ENCODE measurements at regions not wholly inside any gene's neighbourhood (a gene's known extent, or its start where the extent isn't known, plus 50 kb on each side); places are given as distances from the start of the nearest gene placed in this dataset.

DNA sequence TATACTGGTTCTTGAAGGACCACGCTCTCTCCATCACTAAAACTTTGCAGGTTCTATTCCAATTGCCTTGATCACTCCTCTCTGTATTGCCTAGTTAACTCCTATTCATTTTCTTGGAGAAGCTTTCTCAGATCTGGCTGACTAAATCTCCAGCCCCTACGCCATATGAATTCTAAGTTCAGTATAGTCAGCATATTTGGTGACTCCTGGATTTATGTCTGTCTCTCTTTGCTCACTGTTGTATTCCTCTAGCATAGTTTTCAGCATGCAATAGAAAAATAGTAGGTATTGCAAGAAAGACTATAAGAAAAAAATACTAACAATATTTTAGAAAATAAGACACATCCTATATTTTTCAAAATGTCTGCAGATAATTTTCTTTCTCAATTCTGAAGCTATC, 579.7 kb downstream of the CDH11 start:
- Histone ChIP-seq H3K4me1 (ENCODE audit: insufficient read depth, low read length) (no peaks in the 10 kb centered on the region), H3K4me3 (ENCODE audit: low read length in 2 of 2) (no peak overlapping the region), H3K36me3 (ENCODE audit: insufficient read depth, low read length) (no peaks in the 10 kb centered on the region), H3K27ac (ENCODE audit: low read depth, low read length) (no peak overlapping the region), H3K27me3 (ENCODE audit: insufficient read depth, low read length) (no peaks in the 10 kb centered on the region), H3K9me3 (ENCODE audit: control insufficient read depth in 1 of 2, low read length in 2 of 2) (no peaks in the 10 kb centered on the region)
- no peak for DNase-seq
- Mint-ChIP-seq H3K36me3 (no peaks in the 10 kb centered on the region), H3K9me3 (peaks cover 5 to 31% (median 23%) of the 10 kb centered on the region in 8 donors), H3K4me3 (no peak overlapping the region), H3K4me1 (no peaks in the 10 kb centered on the region), H3K27ac (no peak overlapping the region), H3K27me3 (no peaks in the 10 kb centered on the region)
- intact Hi-C loops (cut with micrococcal nuclease) = no loop called here
- POLR2A ChIA-PET (ENCODE audit: partially characterized antibody) = no interaction called here
- CTCF ChIA-PET (ENCODE audit: partially characterized antibody) = no interaction called here

DNA sequence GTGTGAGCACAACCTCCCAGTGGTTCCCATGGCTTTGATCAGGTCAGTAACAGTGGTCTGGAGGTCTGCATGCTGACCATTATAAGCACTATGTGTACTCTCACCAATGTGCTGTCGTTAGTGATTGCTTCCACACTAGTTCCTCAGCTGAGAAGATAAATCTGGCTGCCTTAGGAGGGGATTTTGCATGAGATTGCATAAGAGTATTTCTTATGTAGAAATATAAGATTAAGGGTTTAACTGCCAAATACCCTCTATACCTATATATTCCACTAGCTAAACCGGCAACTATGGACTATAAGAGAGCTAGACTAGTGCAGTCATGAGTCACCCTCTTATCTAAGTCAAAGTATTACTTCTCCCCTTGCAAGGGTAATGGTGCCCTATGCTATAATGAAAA, 580.2 kb downstream of the CDH11 start:
- Histone ChIP-seq H3K4me3 (ENCODE audit: low read length in 2 of 2) (no peak overlapping the region), H3K4me1 (ENCODE audit: insufficient read depth, low read length) (no peaks in the 10 kb centered on the region), H3K9me3 (ENCODE audit: control insufficient read depth in 1 of 2, low read length in 2 of 2) (no peaks in the 10 kb centered on the region), H3K36me3 (ENCODE audit: insufficient read depth, low read length) (no peaks in the 10 kb centered on the region), H3K27me3 (ENCODE audit: insufficient read depth, low read length) (no peaks in the 10 kb centered on the region), H3K27ac (ENCODE audit: low read depth, low read length) (no peak overlapping the region)
- Mint-ChIP-seq H3K4me3 (no peak overlapping the region), H3K36me3 (no peaks in the 10 kb centered on the region), H3K4me1 (no peaks in the 10 kb centered on the region), H3K27ac (no peak overlapping the region), H3K27me3 (no peaks in the 10 kb centered on the region), H3K9me3 (peaks cover 5 to 33% (median 22%) of the 10 kb centered on the region in 8 donors)
- intact Hi-C loops (cut with micrococcal nuclease) = no loop called here
- ChIA-PET CTCF (ENCODE audit: partially characterized antibody) (no interaction called here), POLR2A (ENCODE audit: partially characterized antibody) (no interaction called here)
- no peak for DNase-seq

DNA sequence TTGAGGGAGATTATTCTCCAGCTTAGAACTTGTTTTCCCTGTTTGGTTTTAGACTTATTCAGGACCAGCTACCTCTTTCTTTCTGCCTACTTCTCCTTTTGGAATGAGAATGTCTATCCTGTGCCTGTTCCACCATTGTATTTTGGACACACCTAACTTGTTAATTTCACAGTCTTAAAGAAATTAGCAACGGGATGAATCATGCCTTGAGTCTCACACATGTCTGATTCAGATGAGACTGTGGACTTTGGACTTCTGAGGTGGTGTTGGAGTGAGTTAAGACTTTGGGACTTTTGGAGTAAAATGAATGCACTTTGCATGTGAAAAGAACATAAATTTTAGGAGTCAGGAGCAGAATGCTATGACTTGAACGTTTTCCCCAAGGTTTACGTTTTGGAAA, 581.4 kb downstream of the CDH11 start:
- Mint-ChIP-seq H3K36me3 (no peaks in the 10 kb centered on the region), H3K27ac (no peak overlapping the region), H3K4me1 (no peaks in the 10 kb centered on the region), H3K27me3 (no peaks in the 10 kb centered on the region), H3K9me3 (peaks cover 4 to 35% (median 20%) of the 10 kb centered on the region in 8 donors), H3K4me3 (no peak overlapping the region)
- Histone ChIP-seq H3K27me3 (ENCODE audit: insufficient read depth, low read length) (no peaks in the 10 kb centered on the region), H3K4me1 (ENCODE audit: insufficient read depth, low read length) (no peaks in the 10 kb centered on the region), H3K36me3 (ENCODE audit: insufficient read depth, low read length) (no peaks in the 10 kb centered on the region), H3K4me3 (ENCODE audit: low read length in 2 of 2) (no peak overlapping the region), H3K27ac (ENCODE audit: low read depth, low read length) (no peak overlapping the region), H3K9me3 (ENCODE audit: control insufficient read depth in 1 of 2, low read length in 2 of 2) (no peaks in the 10 kb centered on the region)
- ChIA-PET CTCF (ENCODE audit: partially characterized antibody) (no interaction called here), POLR2A (ENCODE audit: partially characterized antibody) (no interaction called here)
- intact Hi-C loops (cut with micrococcal nuclease) = no loop called here
- no peak for DNase-seq

DNA sequence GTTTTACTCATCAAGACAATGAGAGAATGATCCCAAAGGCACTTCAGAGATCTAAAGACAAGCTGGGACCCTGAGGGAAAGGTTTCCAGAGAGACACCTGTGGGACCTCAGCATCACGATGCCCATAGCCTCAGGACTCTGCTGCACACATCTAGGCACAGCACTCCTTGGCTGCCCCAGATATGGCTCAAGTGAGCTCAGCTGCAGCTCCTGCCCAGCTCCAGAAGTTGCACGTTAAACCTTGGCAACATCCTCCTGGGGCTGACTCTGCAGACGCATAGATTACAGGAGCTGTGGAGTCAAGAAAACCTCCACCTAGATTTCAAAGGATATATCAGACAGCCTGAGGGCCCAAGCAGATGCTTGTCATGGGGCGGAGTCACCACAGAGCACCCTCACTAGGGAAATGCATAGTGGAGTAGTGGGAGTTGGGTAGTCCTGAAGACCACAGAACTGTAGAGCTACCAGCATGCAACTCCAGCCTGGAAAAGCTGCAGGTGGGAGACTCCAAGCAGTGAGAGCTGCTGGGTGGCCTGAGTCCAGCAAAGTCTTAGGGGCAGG, 582.0 kb downstream of the CDH11 start:
- H3K27me3 ChIP-seq (ENCODE audit: insufficient read depth, low read length) = no peaks in the 10 kb centered on the region
- intact Hi-C loops (cut with micrococcal nuclease) = no loop called here
- Mint-ChIP-seq H3K27me3 (no peaks in the 10 kb centered on the region), H3K27ac (no peak overlapping the region), H3K4me3 (no peak overlapping the region), H3K36me3 (no peaks in the 10 kb centered on the region), H3K4me1 (no peaks in the 10 kb centered on the region), H3K9me3 (peaks cover 4 to 37% (median 24%) of the 10 kb centered on the region in 8 donors)
- H3K4me3 ChIP-seq (ENCODE audit: low read length in 2 of 2) = no peak overlapping the region
- H3K27ac ChIP-seq (ENCODE audit: low read depth, low read length) = no peak overlapping the region
- H3K36me3 ChIP-seq (ENCODE audit: insufficient read depth, low read length) = no peaks in the 10 kb centered on the region
- CTCF ChIA-PET (ENCODE audit: partially characterized antibody) = no interaction called here
- no peaks in the 10 kb centered on the region for H3K9me3 ChIP-seq (ENCODE audit: control insufficient read depth in 1 of 2, low read length in 2 of 2)
- H3K4me1 ChIP-seq (ENCODE audit: insufficient read depth, low read length) = no peaks in the 10 kb centered on the region
- no peak for DNase-seq
- POLR2A ChIA-PET (ENCODE audit: partially characterized antibody) = no interaction called here

DNA sequence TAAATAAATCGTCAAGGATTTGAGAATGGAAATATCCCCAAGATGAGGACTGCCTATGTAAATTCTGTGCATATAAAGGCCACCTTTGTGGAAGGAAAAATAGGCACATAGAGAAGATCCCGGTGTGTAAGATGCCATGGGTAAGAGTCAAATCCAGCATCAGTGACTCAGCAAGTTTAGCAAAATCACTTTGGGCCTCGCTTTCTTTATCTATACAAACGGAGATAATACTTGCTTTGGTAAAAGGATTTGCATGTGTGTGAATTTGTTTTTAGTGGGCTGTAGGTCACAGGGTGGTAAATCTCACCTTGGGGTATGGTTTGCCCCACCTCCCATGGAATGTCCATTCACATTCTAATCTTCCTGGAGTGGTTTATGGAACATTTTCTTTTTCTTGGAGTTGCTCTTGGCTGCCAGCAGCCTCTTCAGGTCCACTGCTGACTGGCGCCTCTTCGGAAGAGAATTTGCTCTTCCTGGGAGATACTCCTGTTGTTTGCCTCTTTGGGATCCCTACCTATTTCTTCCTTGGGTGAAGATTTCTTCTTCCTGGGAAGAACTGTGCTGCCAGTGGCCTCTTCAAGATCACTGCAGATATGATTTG, 587.6 kb downstream of the CDH11 start:
- H3K36me3 Mint-ChIP-seq = no peaks in the 10 kb centered on the region
- intact Hi-C loops (cut with micrococcal nuclease) = no loop called here
- Histone ChIP-seq H3K4me3 (ENCODE audit: low read length in 2 of 2) (no peak overlapping the region), H3K9me3 (ENCODE audit: control insufficient read depth in 1 of 2, low read length in 2 of 2) (peaks cover 0 to 4% of the 10 kb centered on the region in 2 donors), H3K4me1 (ENCODE audit: insufficient read depth, low read length) (no peaks in the 10 kb centered on the region), H3K36me3 (ENCODE audit: insufficient read depth, low read length) (no peaks in the 10 kb centered on the region), H3K27me3 (ENCODE audit: insufficient read depth, low read length) (no peaks in the 10 kb centered on the region), H3K27ac (ENCODE audit: low read depth, low read length) (no peak overlapping the region)
- H3K4me3 Mint-ChIP-seq = no peak overlapping the region
- peaks cover 7 to 50% (median 32%) of the 10 kb centered on the region in 8 donors for H3K9me3 Mint-ChIP-seq
- H3K27me3 Mint-ChIP-seq = no peaks in the 10 kb centered on the region
- ChIA-PET CTCF (ENCODE audit: partially characterized antibody) (no interaction called here), POLR2A (ENCODE audit: partially characterized antibody) (no interaction called here)
- H3K27ac Mint-ChIP-seq = no peak overlapping the region
- DNase-seq = no peak
- no peaks in the 10 kb centered on the region for H3K4me1 Mint-ChIP-seq

DNA sequence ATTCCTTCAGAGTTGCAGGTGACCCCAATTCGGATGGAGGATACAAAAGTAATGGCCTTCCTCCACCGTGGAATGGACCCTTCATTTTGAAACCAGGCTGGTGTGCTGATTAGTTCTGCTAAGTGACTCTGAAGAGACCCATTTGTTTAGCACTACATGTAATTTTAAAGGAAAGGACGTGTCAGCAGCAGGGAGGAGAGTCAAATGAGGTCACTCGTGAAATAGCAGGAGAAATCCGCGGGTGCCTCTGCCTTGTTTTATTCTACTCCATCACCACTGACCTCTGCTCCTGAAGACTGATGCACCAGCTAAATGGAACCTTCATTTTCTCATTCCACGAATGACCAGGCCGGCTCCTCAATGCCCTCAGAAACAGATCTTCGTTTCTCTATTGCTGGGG, 589.2 kb downstream of the CDH11 start:
- Histone ChIP-seq H3K27ac (ENCODE audit: low read depth, low read length) (no peak overlapping the region), H3K9me3 (ENCODE audit: control insufficient read depth in 1 of 2, low read length in 2 of 2) (peaks cover 0 to 4% of the 10 kb centered on the region in 2 donors), H3K36me3 (ENCODE audit: insufficient read depth, low read length) (no peaks in the 10 kb centered on the region), H3K4me1 (ENCODE audit: insufficient read depth, low read length) (no peaks in the 10 kb centered on the region), H3K4me3 (ENCODE audit: low read length in 2 of 2) (no peak overlapping the region), H3K27me3 (ENCODE audit: insufficient read depth, low read length) (no peaks in the 10 kb centered on the region)
- Mint-ChIP-seq H3K9me3 (peaks cover 10 to 50% (median 29%) of the 10 kb centered on the region in 8 donors), H3K36me3 (no peaks in the 10 kb centered on the region), H3K4me1 (no peaks in the 10 kb centered on the region), H3K27ac (no peak overlapping the region), H3K27me3 (no peaks in the 10 kb centered on the region), H3K4me3 (no peak overlapping the region)
- no peak for DNase-seq
- CTCF ChIA-PET (ENCODE audit: partially characterized antibody) = no interaction called here
- POLR2A ChIA-PET (ENCODE audit: partially characterized antibody) = no interaction called here
- intact Hi-C loops (cut with micrococcal nuclease) = no loop called here

DNA sequence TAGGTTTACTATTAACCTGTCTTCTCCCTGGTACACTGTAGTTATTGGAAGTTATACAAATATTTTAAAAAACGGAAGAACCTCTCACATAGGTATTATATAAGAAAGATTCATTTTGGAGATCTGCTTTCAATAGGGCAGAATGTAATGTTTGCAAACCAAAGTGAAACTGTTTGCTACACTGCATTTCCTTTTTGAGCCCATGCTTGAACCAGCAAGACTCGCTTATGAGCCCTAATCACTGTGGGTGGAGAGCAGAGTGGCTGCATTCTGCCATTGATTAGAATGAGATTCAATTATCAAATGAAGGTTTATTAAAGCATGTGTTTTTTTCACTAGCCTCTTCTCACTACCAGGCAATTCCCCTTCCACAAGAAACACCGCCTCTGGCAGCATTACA, 589.7 kb downstream of the CDH11 start:
- H3K27ac Mint-ChIP-seq = no peak overlapping the region
- ChIA-PET CTCF (ENCODE audit: partially characterized antibody) (no interaction called here), POLR2A (ENCODE audit: partially characterized antibody) (no interaction called here)
- peaks cover 10 to 46% (median 30%) of the 10 kb centered on the region in 8 donors for H3K9me3 Mint-ChIP-seq
- no peaks in the 10 kb centered on the region for H3K4me1 Mint-ChIP-seq
- H3K27me3 ChIP-seq (ENCODE audit: insufficient read depth, low read length) = no peaks in the 10 kb centered on the region
- no peak overlapping the region for H3K4me3 Mint-ChIP-seq
- no peak overlapping the region for H3K27ac ChIP-seq (ENCODE audit: low read depth, low read length)
- H3K27me3 Mint-ChIP-seq = no peaks in the 10 kb centered on the region
- H3K4me3 ChIP-seq (ENCODE audit: low read length in 2 of 2) = no peak overlapping the region
- intact Hi-C loops (cut with micrococcal nuclease) = no loop called here
- H3K36me3 ChIP-seq (ENCODE audit: insufficient read depth, low read length) = no peaks in the 10 kb centered on the region
- DNase-seq = no peak
- H3K4me1 ChIP-seq (ENCODE audit: insufficient read depth, low read length) = no peaks in the 10 kb centered on the region
- H3K9me3 ChIP-seq (ENCODE audit: control insufficient read depth in 1 of 2, low read length in 2 of 2) = peaks cover 0 to 4% of the 10 kb centered on the region in 2 donors
- H3K36me3 Mint-ChIP-seq = no peaks in the 10 kb centered on the region

DNA sequence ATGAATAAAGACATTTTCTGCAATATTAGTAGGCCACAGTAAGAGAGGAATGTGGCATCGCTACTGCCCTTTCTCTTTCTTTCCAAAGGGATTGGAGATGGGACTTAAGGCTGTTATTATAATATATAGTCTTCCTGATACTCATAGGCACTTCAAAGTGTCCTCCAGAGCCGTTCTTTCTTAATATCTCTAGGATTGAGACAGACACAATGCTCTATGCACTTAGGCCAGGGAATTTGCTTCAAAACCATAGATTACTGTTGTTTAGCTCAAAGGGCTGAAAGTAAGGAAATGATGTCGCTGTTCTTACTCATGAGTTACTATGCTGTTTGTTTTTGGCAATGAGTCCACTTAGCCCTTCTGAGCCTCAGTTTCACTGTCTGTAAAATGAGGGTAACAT, 590.5 kb downstream of the CDH11 start:
- H3K9me3 ChIP-seq (ENCODE audit: control insufficient read depth in 1 of 2, low read length in 2 of 2) = peaks cover 0 to 7% of the 10 kb centered on the region in 2 donors
- Mint-ChIP-seq H3K4me3 (no peak overlapping the region), H3K27ac (no peak overlapping the region), H3K27me3 (no peaks in the 10 kb centered on the region), H3K9me3 (peaks cover 10 to 44% (median 29%) of the 10 kb centered on the region in 8 donors), H3K4me1 (no peaks in the 10 kb centered on the region), H3K36me3 (no peaks in the 10 kb centered on the region)
- no peaks in the 10 kb centered on the region for H3K27me3 ChIP-seq (ENCODE audit: insufficient read depth, low read length)
- no peaks in the 10 kb centered on the region for H3K4me1 ChIP-seq (ENCODE audit: insufficient read depth, low read length)
- H3K36me3 ChIP-seq (ENCODE audit: insufficient read depth, low read length) = no peaks in the 10 kb centered on the region
- H3K27ac ChIP-seq (ENCODE audit: low read depth, low read length) = no peak overlapping the region
- H3K4me3 ChIP-seq (ENCODE audit: low read length in 2 of 2) = no peak overlapping the region
- intact Hi-C loops (cut with micrococcal nuclease) = no loop called here
- ChIA-PET CTCF (ENCODE audit: partially characterized antibody) (no interaction called here), POLR2A (ENCODE audit: partially characterized antibody) (no interaction called here)
- no peak for DNase-seq
